Kidney epithelial cell (primary cell): ENCODE measurements at regions not wholly inside any gene's neighbourhood (a gene's known extent, or its start where the extent isn't known, plus 50 kb on each side); places are given as distances from the start of the nearest gene placed in this dataset.

Experiments
- DNase-seq: peaks from one replicate; pipeline ENCODE4 v3.0.0-alpha.2; 2010; ENCODE audit warnings: low read depth
- H3K27me3 ChIP-seq: 2 replicates; pipeline ENCODE4 v1.6.0; 2011; ENCODE audit warnings: low read length; ENCODE audit not compliant: control insufficient read depth, insufficient read depth
- H3K36me3 ChIP-seq: 2 replicates; pipeline ENCODE4 v1.5.1; 2011; ENCODE audit warnings: low read length; ENCODE audit not compliant: control insufficient read depth, insufficient read depth
- H3K4me3 ChIP-seq: 2 replicates; pipeline ENCODE4 v1.5.1; 2011; ENCODE audit warnings: low read depth, mild to moderate bottlenecking, control low read depth, low read length
- TF ChIP-seq, protein P1 (sequence below): IDR thresholded peaks from 2 replicates; pipeline ENCODE4 v1.5.1; 2011; ENCODE audit warnings: mild to moderate bottlenecking, moderate library complexity, low read length, control low read depth, inconsistent platforms; ENCODE audit not compliant: insufficient read depth, poor library complexity, severe bottlenecking

DNA sequence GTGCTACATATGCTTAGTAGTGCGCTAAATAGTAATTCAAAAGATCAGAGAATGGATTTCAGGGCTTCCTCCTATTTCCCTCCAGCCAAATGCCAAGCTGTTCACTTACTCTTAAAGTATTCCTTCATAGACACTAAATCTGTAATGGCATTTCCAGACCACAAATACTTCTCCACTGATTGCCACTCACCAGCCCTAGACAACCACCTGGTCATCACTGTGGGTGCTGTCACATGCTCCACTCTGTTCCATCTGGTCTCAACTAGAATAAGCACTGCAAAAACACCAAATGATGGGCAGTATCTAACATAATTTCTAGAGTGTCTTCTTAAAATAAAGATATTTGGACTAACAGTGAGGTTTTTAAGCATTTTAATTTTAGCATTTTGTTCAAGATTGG is 341.3 kb downstream of the AASDHPPT start:
- Histone ChIP-seq H3K36me3 (no peaks in the 10 kb centered on the region), H3K27me3 (no peaks in the 10 kb centered on the region), H3K4me3 (no peak overlapping the region)
- TF ChIP-seq, protein P1, sequence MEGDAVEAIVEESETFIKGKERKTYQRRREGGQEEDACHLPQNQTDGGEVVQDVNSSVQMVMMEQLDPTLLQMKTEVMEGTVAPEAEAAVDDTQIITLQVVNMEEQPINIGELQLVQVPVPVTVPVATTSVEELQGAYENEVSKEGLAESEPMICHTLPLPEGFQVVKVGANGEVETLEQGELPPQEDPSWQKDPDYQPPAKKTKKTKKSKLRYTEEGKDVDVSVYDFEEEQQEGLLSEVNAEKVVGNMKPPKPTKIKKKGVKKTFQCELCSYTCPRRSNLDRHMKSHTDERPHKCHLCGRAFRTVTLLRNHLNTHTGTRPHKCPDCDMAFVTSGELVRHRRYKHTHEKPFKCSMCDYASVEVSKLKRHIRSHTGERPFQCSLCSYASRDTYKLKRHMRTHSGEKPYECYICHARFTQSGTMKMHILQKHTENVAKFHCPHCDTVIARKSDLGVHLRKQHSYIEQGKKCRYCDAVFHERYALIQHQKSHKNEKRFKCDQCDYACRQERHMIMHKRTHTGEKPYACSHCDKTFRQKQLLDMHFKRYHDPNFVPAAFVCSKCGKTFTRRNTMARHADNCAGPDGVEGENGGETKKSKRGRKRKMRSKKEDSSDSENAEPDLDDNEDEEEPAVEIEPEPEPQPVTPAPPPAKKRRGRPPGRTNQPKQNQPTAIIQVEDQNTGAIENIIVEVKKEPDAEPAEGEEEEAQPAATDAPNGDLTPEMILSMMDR, result no peak
- no peak for DNase-seq

DNA sequence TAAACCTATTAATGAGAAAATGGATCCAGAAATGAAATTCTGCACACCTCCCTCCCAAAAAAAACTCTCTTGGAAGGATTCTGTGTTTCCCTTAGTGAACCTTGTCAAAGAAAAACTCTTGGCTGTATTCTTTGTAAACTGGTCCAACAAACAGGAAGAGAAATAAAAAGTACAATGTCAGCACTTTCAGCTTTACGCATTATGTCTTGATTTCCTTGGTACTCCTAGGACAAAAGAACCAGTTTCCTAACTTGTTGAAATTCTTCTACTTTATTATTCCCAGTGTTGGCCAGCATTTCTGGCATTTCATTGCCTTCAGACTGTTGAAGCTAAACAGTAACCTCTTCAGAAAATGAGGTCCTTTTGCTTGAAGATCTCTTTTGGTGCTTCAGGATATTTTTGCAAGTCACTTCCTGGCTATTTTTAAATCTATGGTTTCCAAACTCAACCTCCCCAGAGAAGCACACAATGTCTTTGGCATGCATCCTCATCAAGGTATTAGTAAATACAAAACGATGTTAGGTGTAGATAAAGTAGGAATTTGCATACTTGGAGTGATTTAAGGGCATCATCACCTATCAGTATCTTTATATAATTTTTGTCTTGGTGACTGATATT is 342.7 kb downstream of the AASDHPPT start:
- TF ChIP-seq, protein P1, result no peak
- DNase-seq, result no peak
- Histone ChIP-seq H3K4me3 (no peak overlapping the region), H3K36me3 (no peaks in the 10 kb centered on the region), H3K27me3 (no peaks in the 10 kb centered on the region)

DNA sequence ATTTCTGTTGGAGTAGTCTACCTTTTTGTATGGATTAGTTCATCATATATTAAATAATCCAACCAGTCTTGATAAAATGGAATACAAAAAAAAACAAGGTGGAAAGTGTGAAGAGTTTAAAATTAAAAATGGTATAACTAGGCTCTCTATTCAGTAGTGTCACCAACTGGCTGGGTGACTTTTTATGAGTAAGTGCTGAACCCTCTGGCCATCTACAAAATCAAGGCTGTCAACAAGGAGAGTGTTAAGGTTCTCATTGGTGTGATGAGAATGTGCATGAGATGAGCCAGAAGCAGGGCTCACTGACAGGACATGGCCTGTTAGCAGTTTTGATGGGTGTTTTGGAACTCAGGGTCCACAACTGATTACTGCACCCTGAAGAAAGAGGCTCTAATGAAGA is 343.2 kb downstream of the AASDHPPT start:
- TF ChIP-seq, protein P1, result no peak
- DNase-seq, result no peak

DNA sequence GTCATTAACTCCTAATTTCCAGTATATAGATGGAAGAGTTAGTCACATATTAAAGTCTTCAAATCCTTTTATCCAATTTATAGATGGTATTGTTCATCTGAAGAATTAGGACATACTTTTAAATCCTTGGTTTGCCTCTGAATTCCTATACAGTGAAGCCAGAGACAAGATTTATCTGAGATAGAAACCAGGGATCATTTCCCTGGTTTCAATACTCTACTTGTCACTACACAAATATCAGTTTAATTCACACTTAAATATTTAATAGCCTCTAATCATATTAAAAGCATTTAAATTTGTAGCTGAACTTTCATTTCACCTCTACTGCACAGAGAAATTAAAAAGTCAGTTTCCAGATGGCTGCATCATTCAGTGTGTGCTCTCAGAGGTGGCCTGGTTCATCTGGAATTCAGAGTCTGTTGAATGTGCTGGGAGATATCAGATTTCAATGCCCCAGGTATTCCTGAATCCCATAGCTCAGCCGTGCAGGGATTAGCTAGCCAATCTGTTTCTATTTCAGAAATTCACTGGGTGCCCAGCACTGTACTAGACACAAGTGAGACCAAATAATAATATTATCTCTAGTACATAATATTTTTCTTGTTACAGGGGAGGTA is 344.3 kb downstream of the AASDHPPT start:
- no peak for DNase-seq
- no peaks in the 10 kb centered on the region for H3K36me3 ChIP-seq
- no peak overlapping the region for H3K4me3 ChIP-seq
- no peaks in the 10 kb centered on the region for H3K27me3 ChIP-seq
- TF ChIP-seq, protein P1, result no peak

More for the DNA sequence above, 343.2 kb downstream of the AASDHPPT start:
- no peaks in the 10 kb centered on the region for H3K36me3 ChIP-seq
- H3K27me3 ChIP-seq, result no peaks in the 10 kb centered on the region
- no peak overlapping the region for H3K4me3 ChIP-seq

DNA sequence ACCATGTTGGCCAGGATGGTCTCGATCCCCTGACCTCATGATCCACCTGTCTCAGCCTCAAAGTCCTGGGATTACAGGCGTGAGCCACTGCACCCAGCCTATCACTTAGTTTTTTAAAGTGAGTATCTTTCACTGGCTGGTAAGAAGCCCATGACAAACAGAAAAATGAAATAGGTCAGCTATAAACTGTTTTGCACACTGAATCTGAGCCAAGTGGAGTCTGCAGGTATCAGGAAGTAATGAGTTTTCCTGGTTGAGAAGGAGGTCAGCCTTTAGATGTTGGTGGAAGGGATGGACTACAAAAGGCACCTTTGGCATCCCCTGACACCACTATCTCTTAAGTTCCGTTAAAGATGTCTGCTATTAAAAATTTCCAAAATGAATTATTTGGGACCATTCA is 345.1 kb downstream of the AASDHPPT start:
- TF ChIP-seq, protein P1, result no peak
- Histone ChIP-seq H3K27me3 (no peaks in the 10 kb centered on the region), H3K4me3 (no peak overlapping the region), H3K36me3 (no peaks in the 10 kb centered on the region)
- no peak for DNase-seq

DNA sequence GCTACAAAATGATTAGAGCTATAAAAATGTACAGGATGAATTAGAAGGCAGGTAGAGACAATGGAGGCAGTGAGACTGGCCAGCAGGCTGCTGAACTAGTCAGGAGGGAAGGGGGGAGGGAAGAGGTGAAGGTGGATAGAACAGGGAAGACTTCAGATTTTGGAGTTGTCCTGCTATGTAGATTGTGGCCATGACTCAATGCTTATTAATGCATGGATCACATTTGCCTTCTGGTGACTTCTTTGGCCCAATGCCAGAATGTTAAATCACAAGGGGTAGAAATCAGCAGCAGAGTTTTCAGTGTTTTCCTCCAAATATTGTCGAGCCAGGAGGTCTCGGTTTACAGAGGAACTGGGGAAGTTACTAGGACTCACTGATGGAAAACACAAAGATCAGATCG is 346.6 kb downstream of the AASDHPPT start:
- Histone ChIP-seq H3K27me3 (no peaks in the 10 kb centered on the region), H3K4me3 (no peak overlapping the region), H3K36me3 (no peaks in the 10 kb centered on the region)
- DNase-seq, result peak; percentile 56
- TF ChIP-seq, protein P1, result no peak
